Astrocyte (in vitro differentiated cells and primary cell): ENCODE measurements at regions not wholly inside any gene's neighbourhood (a gene's known extent, or its start where the extent isn't known, plus 50 kb on each side); places are given as distances from the start of the nearest gene placed in this dataset.

Source experiments
- EZH2 ChIP-seq: IDR thresholded peaks from 2 replicates; pipeline ENCODE4 v1.6.1; 2012; ENCODE audit warnings: mild to moderate bottlenecking, low read length, inconsistent platforms; ENCODE audit not compliant: insufficient read depth
- TF ChIP-seq, protein P1 (sequence below): IDR thresholded peaks from 2 replicates; pipeline ENCODE4 v1.5.1; 2011; ENCODE audit warnings: low read depth, mild to moderate bottlenecking, inconsistent platforms, low read length, moderate library complexity; ENCODE audit not compliant: insufficient read depth

DNA sequence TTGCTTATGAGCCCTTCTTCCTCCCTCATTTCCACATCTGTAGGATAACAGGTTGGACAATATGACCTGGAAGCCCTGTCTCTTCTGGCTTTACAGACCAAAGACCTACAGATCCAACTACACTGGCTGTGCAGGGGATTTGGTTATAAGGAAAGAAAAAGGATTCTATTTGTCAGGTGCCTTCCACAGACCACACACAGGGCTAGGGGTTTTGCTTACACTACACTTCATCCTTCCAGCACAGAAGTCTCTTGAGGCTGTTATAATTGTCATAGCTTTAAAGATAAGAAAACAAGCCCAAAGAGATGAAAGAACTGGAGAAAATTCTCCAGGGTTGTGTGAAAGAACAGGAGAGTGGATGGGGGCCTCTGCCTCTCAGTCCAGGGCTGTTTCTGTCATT lies 302.6 kb downstream of the MYCN start:
- TF ChIP-seq, protein P1, sequence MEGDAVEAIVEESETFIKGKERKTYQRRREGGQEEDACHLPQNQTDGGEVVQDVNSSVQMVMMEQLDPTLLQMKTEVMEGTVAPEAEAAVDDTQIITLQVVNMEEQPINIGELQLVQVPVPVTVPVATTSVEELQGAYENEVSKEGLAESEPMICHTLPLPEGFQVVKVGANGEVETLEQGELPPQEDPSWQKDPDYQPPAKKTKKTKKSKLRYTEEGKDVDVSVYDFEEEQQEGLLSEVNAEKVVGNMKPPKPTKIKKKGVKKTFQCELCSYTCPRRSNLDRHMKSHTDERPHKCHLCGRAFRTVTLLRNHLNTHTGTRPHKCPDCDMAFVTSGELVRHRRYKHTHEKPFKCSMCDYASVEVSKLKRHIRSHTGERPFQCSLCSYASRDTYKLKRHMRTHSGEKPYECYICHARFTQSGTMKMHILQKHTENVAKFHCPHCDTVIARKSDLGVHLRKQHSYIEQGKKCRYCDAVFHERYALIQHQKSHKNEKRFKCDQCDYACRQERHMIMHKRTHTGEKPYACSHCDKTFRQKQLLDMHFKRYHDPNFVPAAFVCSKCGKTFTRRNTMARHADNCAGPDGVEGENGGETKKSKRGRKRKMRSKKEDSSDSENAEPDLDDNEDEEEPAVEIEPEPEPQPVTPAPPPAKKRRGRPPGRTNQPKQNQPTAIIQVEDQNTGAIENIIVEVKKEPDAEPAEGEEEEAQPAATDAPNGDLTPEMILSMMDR, result no peak
- TF ChIP-seq EZH2, result no peak
